ENCODE measurements at regions not wholly inside any gene's neighbourhood (a gene's known extent, or its start where the extent isn't known, plus 50 kb on each side); places are given as distances from the start of the nearest gene placed in this dataset.

DNA sequence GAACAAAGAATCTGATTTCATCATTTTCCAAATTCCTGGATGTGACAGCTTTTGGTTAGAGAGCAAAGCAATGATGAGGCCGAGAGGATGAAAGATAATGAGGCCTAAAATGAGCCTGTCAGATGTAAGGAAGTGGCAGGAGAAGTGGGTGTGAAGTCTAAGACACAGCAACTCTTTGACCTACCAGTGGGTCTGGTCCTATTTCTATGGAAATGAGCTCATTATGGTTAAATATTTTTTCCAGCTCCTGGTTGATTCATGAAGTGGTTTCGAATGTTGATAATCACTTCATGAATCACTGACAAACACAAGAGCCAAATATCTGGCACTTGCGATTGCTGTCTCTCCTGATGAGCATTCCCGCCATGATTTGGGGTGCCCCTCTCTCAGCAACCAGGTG lies 273.3 kb upstream of the CDH5 start:
- TF ChIP-seq, protein P1, sequence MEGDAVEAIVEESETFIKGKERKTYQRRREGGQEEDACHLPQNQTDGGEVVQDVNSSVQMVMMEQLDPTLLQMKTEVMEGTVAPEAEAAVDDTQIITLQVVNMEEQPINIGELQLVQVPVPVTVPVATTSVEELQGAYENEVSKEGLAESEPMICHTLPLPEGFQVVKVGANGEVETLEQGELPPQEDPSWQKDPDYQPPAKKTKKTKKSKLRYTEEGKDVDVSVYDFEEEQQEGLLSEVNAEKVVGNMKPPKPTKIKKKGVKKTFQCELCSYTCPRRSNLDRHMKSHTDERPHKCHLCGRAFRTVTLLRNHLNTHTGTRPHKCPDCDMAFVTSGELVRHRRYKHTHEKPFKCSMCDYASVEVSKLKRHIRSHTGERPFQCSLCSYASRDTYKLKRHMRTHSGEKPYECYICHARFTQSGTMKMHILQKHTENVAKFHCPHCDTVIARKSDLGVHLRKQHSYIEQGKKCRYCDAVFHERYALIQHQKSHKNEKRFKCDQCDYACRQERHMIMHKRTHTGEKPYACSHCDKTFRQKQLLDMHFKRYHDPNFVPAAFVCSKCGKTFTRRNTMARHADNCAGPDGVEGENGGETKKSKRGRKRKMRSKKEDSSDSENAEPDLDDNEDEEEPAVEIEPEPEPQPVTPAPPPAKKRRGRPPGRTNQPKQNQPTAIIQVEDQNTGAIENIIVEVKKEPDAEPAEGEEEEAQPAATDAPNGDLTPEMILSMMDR (IDR thresholded peaks at IDR 0.05; ENCODE audit: poor library complexity): no peak
- TF ChIP-seq EZH2 (IDR thresholded peaks at IDR 0.05; ENCODE audit: borderline replicate concordance): no peak
- TF ChIP-seq EZH2phosphoT487 (IDR thresholded peaks at IDR 0.05; ENCODE audit: low read depth, severe bottlenecking, unreplicated experiment): no peak
